SK-N-MC (cell line): ENCODE measurements at regions not wholly inside any gene's neighbourhood (a gene's known extent, or its start where the extent isn't known, plus 50 kb on each side); places are given as distances from the start of the nearest gene placed in this dataset.

Experiments
- DNase-seq: peaks from one replicate; pipeline ENCODE4 v3.0.0-alpha.2; 2011; ENCODE audit warnings: low read depth, low spot score
- H3K27ac ChIP-seq: fragments of 200-600 bp; sonication (generic); 2 replicates; pipeline ENCODE4 v1.5.1; 2016; ENCODE audit warnings: mixed run types
- H3K36me3 ChIP-seq: fragments of 200-600 bp; sonication (generic); 2 replicates; pipeline ENCODE4 v1.6.1; 2017; ENCODE audit warnings: antibody characterized with exemption, low read length, mixed read lengths; ENCODE audit not compliant: insufficient read depth
- H3K4me3 ChIP-seq: fragments of 200-600 bp; sonication (generic); 2 replicates; pipeline ENCODE4 v1.5.1; 2016
- H3K9ac ChIP-seq: fragments of 200-600 bp; sonication (generic); 2 replicates; pipeline ENCODE4 v1.8.0; 2017; ENCODE audit warnings: mixed run types, mixed read lengths; ENCODE audit not compliant: insufficient read length
- H3K9me3 ChIP-seq: fragments of 200-600 bp; sonication (generic); 2 replicates; pipeline ENCODE4 v1.6.1; 2017; ENCODE audit warnings: low read depth, mild to moderate bottlenecking, antibody characterized with exemption, low read length, moderate library complexity, mixed read lengths
- EZH2 ChIP-seq: fragments of 200-600 bp; sonication (generic); IDR thresholded peaks from one replicate; pipeline ENCODE4 v1.6.1; 2017; ENCODE audit warnings: antibody characterized with exemption
- FOXP2 ChIP-seq: optimal IDR thresholded peaks from 2 replicates; pipeline ENCODE3; 2011; ENCODE audit warnings: mild to moderate bottlenecking, moderate library complexity; ENCODE audit not compliant: insufficient read depth; ENCODE audit errors: extremely low read length, control extremely low read depth
- POLR2AphosphoS5 ChIP-seq: IDR thresholded peaks from 2 replicates; pipeline ENCODE4 v1.6.1; 2012; ENCODE audit warnings: mild to moderate bottlenecking, low read depth, low read length, borderline replicate concordance

DNA sequence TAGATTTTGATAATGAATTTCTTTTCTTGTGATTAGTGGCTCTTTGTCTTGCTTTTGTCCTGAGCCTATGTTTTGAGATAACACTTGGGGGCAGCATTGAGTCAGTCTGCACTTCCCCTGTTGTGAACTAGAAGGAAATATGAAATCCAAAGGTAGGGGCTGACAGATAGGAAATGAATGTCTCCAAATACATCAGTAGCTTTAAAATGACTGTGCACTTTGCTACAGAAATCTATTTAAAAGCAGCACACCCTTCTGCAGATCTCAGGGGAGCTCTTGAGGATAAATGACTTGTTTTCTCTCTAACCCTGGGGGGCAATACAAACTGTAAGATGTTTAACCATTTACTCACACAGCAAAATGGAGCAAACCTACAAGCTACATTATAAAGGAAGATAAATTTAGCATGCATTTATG is 176.0 kb upstream of the MYO3A start:
- no peaks in the 10 kb centered on the region for H3K9me3 ChIP-seq
- 0 out of 2 replicates have a peak overlapping the region, but pooled peaks have one; percentile 36 for H3K27ac ChIP-seq
- no peaks in the 10 kb centered on the region for H3K36me3 ChIP-seq
- H3K4me3 ChIP-seq: peak overlapping the region; percentile 49; the same call in 1 of the 2 replicates
- no peak overlapping the region for H3K9ac ChIP-seq
- DNase-seq: no peak
- no peak for TF ChIP-seq EZH2
- no peak for TF ChIP-seq POLR2AphosphoS5
- TF ChIP-seq FOXP2: no peak

DNA sequence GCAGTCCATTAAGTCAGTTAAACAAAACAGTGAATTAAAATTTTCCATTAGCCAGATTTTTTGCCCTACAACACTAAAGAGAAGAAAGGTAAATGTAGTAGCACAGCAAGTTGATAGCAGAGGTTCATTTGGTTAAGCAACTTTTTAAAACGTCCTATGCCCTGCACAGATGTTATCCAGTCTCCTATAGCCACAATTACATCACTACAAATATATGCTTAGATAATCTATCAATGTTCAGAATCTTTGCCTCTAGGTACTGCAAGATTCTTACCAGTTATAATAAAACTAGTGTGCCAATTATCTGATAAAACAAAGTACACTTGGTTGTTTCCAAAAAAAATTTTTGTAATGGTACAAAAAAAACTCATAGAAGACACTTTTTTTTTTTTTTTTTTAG is 175.5 kb upstream of the MYO3A start:
- Histone ChIP-seq H3K9ac (no peak overlapping the region), H3K9me3 (no peaks in the 10 kb centered on the region), H3K27ac (0 out of 2 replicates have a peak overlapping the region, but pooled peaks have one; percentile 36), H3K36me3 (no peaks in the 10 kb centered on the region), H3K4me3 (peak overlapping the region; percentile 49; the same call in 1 of the 2 replicates)
- TF ChIP-seq EZH2 (no peak), POLR2AphosphoS5 (no peak), FOXP2 (no peak)
- DNase-seq: no peak

DNA sequence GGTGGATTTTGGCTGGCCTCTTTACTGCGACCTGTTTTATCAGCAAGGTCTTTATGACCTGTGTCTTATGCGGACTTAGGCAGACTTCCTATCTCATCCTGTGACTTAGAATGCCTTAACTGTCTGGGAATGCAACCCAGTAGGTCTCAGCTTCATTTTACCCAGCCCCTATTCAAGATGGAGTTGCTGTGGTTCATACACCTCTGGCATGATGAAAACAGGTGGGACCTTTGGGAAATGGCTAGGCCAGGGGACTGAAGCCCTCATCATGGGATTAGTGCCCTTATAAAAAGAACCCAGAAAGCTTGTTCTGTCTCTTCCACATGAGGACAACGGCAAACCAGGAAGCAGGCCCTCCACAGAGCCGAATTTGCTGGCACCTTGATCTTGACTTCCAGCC is 172.1 kb upstream of the MYO3A start:
- H3K4me3 ChIP-seq: no peak overlapping the region
- H3K9me3 ChIP-seq: no peaks in the 10 kb centered on the region
- H3K36me3 ChIP-seq: no peaks in the 10 kb centered on the region
- DNase-seq: no peak
- H3K27ac ChIP-seq: no peak overlapping the region
- TF ChIP-seq EZH2: no peak
- TF ChIP-seq FOXP2: no peak
- no peak for TF ChIP-seq POLR2AphosphoS5
- H3K9ac ChIP-seq: no peak overlapping the region

GRCh38 chr10:25766213-25766612 is 167.8 kb upstream of the MYO3A start:
- Histone ChIP-seq H3K4me3 (no peak overlapping the region), H3K27ac (no peak overlapping the region), H3K9me3 (no peaks in the 10 kb centered on the region), H3K36me3 (no peaks in the 10 kb centered on the region), H3K9ac (no peak overlapping the region)
- no peak for DNase-seq
- TF ChIP-seq FOXP2 (no peak), POLR2AphosphoS5 (no peak)

DNA sequence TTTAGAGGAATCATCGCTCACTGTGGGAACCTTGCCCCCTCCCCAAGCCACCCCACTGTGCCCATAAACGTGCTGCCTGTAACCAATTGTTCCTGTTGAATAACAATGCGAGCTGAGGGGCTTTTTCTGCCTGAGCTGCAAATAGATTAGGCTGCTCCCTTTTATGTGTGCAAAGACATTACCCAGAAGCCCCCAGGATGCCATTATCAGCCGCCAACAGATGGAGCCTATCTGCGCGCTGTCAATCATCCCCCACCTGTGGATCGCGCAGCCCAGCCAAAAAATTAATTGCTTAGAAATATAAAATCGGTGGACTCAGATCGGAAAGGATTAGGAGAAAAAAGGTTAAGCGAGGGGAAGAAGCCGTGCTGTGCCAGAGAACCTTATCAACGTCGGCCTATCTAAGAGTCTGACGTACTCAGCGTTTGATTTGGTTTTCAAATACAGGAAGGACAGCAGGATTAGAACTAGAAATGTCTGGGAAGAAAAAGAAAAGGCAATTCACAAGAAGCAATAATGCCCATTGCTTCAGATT is 167.3 kb upstream of the MYO3A start:
- no peaks in the 10 kb centered on the region for H3K36me3 ChIP-seq
- H3K9ac ChIP-seq: no peak overlapping the region
- no peak overlapping the region for H3K4me3 ChIP-seq
- H3K27ac ChIP-seq: no peak overlapping the region
- DNase-seq: no peak
- no peaks in the 10 kb centered on the region for H3K9me3 ChIP-seq
- TF ChIP-seq FOXP2 (no peak), POLR2AphosphoS5 (no peak), EZH2 (no peak)

- Histone ChIP-seq H3K36me3 (no peaks in the 10 kb centered on the region), H3K9ac (no peak overlapping the region), H3K4me3 (no peak overlapping the region), H3K9me3 (no peaks in the 10 kb centered on the region), H3K27ac (no peak overlapping the region)
- DNase-seq: no peak
- TF ChIP-seq POLR2AphosphoS5 (no peak), FOXP2 (no peak), EZH2 (no peak)
These were observed 165.9 kb upstream of the MYO3A start for GRCh38 chr10:25768167-25768566.

GRCh38 chr10:25778646-25779045 is 155.4 kb upstream of the MYO3A start:
- TF ChIP-seq POLR2AphosphoS5 (no peak), FOXP2 (no peak), EZH2 (no peak)
- Histone ChIP-seq H3K9me3 (no peaks in the 10 kb centered on the region), H3K4me3 (no peak overlapping the region), H3K36me3 (no peaks in the 10 kb centered on the region), H3K27ac (no peak overlapping the region), H3K9ac (no peak overlapping the region)
- no peak for DNase-seq

DNA sequence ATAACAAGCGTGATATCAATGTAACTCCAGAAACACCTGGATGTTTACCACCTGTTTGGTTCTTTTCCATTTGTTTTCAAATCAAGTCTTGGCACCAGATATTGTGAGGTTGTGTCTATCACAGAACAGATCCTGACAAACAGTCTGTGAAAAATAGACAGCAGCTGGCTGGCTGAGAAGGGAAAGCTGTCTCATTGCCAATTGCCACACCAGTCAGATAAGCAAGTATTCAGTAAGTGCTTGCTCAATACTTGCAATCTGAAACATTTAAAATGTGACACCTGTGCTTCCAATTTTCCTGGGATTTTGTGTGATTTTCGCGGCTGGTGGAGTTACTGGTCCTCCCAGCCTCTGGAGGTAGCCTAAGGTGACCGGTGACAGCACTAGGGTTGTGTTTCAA is 147.9 kb upstream of the MYO3A start:
- H3K4me3 ChIP-seq: no peak overlapping the region
- no peak overlapping the region for H3K9ac ChIP-seq
- DNase-seq: no peak
- H3K27ac ChIP-seq: no peak overlapping the region
- H3K36me3 ChIP-seq: no peaks in the 10 kb centered on the region
- no peak for TF ChIP-seq EZH2
- no peak for TF ChIP-seq FOXP2
- TF ChIP-seq POLR2AphosphoS5: no peak
- H3K9me3 ChIP-seq: no peaks in the 10 kb centered on the region

DNA sequence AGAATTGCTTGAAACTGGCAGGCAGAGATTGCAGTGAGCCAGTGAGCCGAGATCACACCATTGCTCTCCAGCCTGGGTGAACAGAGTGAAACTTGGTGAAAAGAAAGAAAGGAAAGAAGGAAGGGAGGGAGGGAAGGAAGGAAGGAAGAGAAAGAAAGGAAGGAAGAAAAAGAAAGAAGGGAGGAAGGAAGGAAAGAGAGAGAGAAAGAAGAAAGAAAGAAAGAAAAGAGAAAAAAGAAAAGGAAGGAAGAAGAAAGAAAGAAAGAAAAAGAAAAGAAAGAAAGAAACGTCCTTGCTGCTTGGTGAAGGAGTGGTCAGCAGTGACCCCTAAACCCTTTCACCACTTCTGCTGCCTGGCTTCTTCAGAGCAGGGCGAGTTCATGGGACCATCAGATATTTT is 147.1 kb upstream of the MYO3A start:
- no peaks in the 10 kb centered on the region for H3K36me3 ChIP-seq
- H3K27ac ChIP-seq: no peak overlapping the region
- DNase-seq: no peak
- TF ChIP-seq FOXP2 (no peak), EZH2 (no peak), POLR2AphosphoS5 (no peak)
- H3K9me3 ChIP-seq: no peaks in the 10 kb centered on the region
- H3K9ac ChIP-seq: no peak overlapping the region
- no peak overlapping the region for H3K4me3 ChIP-seq
